Head of caudate nucleus (tissue), 42 donors: ENCODE measurements at regions not wholly inside any gene's neighbourhood (a gene's known extent, or its start where the extent isn't known, plus 50 kb on each side); places are given as distances from the start of the nearest gene placed in this dataset.
"Not testable (repeated sequence)": the region's sequence is repeated elsewhere in the genome, so short reads cannot be mapped to it uniquely, and the experiment has no call there.

Source experiments
- DNase-seq, 42 donors: peaks; one replicate each; pipeline versions ENCODE4 v3.0.0 to v3.0.0-alpha.2; 2020 to 2021; ENCODE audit warnings: mixed read lengths in 7 of 42
- intact Hi-C: fragments of 100-400 bp; cut with DNase I; formaldehyde crosslinking; loops from one replicate; pipeline ENCODE4 v1.15.0; 2022

DNA sequence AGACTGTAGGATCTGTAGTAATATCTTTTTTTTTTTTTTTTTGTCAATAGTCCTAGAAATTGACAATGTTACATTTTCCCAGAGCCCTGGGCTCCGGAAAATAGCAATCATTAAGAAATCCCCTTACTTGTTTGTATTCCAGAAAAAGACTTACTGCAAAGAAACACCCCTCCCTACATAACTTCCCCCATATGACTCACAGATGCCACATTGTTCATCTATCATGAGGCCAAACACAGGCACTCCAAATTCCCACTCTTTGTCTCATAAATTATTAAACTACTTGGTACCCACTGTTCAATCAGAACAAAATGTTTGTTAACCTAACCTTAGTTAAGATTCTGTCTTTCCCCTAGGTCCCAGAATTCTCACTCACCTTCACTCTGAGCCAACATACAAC, 53.5 kb downstream of the TEX51 start:
- intact Hi-C loops = no loop called here
- DNase-seq = no peak

DNA sequence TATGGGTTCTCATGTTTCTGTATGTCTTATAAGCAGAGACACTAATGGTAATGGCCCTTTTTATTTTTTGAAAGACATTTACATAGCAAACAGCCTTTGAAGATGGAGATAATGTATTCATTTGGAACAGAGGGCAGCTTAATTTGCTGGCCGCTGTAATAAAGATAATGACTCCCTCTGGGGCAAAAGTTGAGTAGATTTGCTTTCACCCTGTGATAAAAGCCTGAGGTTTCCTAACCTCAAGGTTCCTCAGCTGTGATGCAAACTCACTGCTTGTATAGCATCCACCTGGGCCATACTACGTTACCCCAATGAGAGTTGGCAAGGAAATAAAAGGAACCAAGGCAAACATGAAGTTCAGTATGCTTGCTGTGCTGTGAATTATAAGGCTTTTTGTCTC, 54.8 kb downstream of the TEX51 start:
- intact Hi-C loops = no loop called here
- DNase-seq = no peak

DNA sequence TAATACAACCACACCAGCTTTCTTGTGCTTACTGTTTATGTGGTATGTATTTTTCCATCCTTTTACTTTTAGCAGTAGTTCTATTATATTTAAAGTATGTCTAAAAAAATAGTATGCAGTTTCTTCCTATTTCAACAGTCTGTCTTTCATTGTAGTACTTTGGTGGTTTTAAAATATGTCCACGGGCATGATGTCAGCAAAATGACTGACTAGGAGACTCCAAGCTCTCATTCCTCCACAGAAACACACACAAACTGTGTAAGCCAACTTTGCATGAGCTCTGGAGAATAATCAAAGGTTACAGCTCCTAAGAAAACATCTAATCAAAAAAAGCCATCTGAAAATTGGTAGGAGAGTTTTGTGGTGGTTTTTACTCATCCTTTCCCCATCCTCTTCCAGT, 56.1 kb downstream of the TEX51 start:
- no peak for DNase-seq
- intact Hi-C loops = no loop called here

DNA sequence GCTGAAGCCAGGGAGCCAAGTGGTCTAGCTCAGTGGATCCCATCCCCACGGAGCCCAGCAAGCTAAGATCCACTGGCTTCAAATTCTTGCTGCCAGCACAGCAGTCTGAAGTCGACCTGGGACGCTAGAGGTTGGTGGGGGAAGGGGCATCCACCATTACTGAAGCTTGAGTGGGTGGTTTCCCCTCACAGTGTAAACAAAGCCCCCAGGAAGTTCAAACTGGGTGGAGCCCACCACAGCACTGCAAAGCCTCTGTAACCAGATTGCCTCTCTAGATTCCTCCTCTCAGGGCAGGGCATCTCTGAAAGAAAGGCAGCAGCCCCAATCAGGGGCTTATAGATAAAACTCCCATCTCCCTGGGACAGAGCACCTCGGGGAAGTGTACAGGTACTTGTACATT, 58.1 kb downstream of the TEX51 start:
- DNase-seq, intact Hi-C loops: not testable (repeated sequence)

DNA sequence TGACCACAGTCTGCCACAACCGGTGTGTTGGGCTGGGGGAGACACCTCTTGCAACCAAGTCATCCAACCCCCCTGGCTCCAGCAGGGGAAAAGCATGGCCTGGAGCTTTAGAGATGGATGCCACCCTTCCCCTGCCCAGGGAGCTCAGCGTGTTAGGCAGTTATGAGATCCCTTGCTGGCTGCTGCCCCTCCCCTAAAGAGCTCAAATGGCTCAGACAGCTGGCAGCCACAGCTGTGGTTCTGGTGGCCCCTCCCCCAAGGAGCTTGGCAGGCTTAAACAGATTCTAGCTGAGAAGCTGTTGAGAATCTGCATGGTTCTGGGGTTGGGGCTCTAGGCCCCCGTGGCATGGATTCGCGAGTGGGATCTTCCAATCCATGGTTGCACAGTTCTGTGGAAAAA, 64.7 kb downstream of the TEX51 start:
- DNase-seq = peak in 4 of 42 donors; percentile 17 to 55 (median 38)
- intact Hi-C loops = no loop called here

DNA sequence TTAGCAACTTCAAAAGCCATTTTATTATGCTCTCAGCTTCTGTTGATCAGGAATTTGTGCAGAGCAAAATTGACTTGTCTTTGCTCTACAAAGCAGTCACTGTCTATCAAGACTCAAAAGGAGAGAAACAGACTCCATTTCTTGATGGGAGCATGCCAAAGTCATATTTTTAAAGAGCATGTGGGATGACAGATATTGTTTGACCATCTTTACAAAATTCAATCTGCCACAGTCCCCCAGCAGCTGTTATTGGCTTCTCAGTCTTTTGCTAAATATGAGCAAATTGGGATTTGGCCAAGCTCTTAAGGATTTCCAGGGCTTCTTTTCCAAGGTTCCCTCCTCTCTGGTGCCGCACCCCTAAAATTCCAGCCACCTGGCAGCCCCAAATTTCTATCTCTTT, 67.9 kb downstream of the TEX51 start:
- DNase-seq = no peak
- intact Hi-C loops = no loop called here

DNA sequence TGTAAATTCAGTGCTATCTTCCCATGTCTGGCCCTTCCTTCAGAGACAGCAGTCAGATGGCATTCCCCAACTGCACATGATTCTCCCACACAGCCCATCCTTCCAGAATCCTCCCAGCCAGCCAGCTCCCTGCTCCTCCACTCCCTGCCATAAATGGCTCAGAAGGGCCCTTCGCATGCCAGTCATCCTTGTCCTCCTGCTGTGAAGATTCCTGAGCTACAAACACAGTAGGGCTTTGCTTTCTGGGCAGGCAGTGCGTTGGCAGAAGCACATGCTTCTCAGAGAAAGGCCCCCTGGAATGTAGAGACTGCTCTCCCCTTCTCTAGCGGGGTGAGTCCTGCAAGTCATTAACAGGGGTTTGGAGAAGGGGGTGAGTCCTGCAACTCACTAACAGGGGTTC, 71.9 kb downstream of the TEX51 start:
- intact Hi-C loops = no loop called here

DNA sequence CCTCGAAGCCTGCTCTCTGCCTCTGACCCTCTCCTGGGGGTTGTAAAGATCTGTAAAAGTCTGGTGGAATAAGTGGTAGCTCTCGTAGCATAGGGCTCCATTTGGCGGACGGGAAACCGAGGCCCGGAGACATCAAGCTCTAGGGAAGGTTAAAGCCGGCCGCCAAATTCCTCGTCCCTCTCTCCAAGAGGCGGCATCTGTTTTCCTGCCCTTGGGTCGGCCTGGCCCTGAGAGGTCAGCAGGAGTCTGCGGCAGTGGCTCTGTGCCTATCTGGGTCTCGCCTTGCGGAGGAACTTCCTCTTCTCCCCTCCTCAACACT, 72.4 kb downstream of the TEX51 start:
- intact Hi-C loops = no loop called here
- DNase-seq = no peak

More for the DNA sequence above, 71.9 kb downstream of the TEX51 start:
- DNase-seq = no peak

DNA sequence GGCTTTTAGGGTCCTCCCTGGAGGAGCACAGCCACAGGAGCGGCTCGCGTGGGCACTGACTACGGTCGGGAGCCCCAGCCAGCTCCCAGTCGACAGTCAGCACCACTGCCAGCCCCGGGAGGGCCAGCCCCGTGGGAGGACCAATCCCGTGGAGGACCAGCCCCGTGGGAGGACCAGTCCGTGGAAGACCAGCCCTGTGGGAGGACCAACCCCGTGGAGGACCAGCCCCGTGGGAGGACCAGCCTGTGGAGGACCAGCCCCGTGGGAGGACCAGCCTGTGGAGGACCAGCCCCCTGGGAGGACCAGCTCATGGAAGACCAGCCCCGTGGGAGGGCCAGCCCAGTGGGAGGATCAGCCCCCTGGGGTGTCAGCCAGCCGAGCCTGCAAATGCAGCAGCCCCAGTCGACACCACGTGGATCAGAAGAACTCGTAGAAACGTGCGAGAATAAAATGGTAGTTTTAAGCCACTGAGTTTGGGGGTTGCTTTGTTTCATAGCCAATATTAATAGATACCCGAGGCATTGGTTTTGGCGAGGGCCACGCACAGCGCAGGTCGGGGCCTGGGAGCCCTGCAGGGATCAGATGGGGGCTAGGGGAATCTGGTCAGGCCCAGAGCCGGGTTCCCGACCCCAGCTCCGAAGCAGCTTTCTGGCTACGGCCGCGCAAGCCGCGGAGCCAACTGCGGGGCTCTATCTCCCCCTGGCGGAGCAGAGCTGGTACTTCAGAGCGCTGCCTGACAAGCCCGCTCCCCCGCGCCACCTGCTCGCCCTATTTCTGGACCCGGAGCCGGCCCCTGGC, 73.0 kb downstream of the TEX51 start:
- intact Hi-C loops = no loop called here
- peak; percentile 69 to 91 (median 83) for DNase-seq

DNA sequence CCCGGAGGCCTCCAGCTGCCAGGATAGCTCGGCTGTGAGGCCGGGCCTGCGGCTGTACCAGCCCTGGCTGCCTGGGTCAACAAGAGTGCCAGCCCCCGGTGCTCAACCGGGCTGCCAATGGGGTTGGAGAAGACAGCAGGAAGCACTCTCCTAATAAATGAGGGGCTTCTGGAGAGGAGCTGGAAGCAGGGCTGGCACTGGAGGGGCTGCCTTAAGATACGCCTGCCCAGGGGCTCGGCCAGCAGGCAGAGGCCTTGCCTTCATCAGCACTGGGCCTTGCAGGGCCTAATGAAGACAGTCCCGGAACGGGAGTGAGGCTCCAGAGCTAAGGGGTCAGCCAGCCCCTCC, 73.6 kb downstream of the TEX51 start:
- DNase-seq = no peak
- intact Hi-C loops = no loop called here

DNA sequence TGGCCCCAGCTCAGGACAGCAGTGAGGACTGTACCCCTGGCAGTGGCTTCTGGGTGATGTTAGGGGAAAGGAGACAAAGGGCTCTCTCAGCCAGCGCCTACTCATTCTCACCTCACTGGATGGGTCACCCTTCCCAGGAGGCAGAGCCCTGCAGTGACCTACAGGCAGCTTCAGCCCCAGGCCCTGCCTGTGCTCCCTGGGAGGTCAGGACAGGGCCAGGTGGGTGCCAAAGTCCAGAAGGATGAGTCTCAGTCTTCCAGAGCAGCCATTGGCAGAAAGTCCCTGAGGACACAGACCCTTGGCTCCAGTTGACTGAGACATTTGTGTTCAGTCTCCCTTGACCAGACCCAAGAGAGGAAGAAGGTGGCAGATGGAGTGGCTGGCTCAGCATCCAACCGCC, 75.1 kb downstream of the TEX51 start:
- intact Hi-C loops = no loop called here
- no peak for DNase-seq

DNA sequence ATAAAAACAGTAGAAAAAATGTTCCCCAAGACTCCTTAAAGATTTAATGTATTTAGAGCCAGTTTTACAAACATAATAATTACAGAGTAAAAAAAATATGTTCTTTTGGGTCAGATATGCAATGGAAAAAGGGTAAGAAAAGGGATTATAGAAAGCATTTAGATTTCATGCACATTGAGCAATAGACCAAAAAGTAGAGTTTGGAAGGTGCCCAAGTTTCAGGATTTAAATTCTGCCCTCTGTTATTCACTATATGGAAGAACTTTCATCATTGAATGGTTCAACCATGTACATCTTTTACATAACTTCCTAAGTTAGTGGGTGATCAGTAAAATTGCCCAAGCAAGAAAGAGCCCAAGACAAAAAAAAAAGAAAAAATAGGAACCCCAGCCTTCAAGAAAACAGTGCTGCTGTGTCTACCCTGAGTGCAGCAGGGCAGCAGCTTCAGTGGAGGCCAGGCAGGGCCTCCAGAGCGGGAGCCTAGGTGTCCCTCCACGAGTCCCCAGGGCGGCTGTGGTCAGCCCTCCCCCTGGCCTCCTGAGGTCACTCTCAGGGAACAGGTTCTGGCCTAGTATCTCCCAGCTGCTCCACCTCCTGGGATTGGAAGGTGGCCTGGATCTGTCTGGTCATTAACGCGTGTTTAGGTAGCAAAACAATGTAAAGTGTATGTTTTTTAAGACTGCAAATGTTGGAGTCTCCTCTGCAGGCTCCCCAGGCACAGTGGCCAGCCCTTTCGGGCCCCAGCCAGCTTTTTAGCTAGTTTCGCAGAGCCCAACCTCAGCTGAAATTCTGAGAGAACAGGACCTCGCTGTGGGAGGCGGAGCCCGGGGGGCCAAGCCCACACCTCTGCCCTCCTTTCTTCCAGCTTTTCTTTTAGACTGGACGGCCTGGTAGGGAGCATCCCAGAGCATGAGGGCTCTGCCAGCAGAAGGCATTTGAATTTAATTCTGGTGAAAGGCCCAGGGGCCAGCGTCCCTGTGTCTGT, 77.3 kb downstream of the TEX51 start:
- no peak for DNase-seq
- intact Hi-C loops = no loop called here

DNA sequence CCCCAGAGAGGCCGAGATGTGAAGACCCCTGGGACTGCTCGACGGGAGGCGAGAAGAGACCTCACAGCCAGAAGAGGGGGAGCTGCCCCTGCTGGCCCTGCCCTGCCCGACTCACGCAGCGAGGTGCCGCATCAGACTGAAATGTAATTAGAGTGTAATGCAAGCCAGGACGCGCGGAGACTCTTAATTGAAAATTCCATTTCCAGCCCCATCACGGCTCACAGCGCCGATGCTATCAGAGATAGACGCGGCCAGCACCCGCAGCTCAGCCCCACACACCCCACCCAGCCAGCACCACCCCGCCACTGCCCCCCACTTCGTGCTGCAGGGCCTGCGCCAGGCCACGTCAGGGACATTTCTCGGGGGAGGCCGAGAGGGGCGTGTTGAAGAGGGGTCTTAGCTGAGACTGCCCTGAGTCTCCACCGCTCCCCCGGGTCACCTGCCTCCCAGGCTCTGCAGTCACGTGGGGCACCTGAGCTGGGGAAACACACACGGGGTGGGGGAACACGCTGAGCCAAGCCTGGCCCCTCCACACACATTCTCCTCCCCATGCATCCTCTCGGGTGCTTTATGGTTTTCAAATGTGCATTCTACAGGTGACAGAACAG, 78.1 kb downstream of the TEX51 start:
- DNase-seq = no peak

DNA sequence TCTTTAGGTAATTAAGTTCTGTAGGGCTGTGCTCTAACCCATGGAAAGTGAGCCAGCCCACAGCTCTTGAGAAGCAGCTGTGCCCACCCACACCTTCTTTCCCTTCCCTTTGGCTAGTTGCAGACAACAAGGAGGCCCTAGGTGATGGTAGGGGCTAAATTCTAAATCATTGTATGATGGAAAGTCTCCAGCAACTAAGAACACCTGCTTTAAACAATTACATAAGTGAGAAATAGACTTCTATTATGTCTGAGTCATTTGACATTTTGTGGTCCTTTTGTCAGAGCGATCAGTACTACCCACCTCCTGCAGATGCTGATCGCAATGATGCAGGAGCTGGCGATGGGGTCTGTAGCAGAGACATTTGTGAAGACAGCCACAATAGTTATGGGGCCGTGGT, 79.6 kb downstream of the TEX51 start:
- intact Hi-C loops = no loop called here
- DNase-seq = peak in 3 of 42 donors; percentile 17 to 30 (median 23)

More for the DNA sequence above, 78.1 kb downstream of the TEX51 start:
- intact Hi-C loops = no loop called here

DNA sequence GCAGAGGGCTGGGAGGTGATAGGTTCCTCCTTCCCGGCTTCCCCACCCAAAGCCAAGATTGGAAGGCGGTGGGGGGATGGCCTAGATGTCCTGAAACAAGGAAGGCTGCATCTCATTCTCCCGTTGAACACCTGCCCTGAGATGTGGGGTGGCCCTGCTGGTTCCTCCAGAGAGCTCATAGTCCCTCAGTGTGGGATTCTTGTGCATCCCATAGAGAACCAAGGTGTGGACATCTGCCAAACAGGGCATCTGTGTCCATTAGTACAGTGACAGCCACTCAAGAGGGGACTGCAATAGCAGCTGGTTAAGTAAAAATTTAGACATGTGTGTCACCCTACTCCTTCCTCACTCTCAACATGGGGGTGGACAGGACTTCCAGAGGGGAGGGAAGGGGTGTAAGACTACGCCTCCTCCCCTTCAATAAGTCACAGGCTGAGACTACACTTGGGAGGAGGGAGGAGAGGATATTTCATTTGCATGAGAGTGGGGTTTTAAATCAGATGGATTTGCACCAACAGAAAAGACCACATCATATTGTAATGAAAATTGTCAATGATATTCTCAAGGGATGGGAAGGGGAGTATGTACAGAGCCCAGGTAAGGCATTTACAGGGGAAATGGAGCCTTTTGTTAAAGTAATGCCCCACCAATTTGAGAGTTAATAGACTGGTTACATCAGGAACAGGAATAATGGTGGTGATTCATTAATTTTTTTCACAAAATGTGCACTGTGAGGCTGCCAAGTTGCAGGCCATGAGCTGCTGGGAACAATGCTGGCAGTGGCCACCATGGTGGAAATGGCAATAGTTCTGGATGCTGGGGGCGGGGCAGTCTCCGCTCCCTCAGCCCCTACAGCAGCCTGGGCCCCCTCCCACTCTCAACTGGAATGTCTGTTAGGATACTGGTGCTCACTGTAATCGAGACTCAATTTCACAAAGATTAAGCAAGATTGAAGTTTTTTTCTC, 80.6 kb downstream of the TEX51 start:
- intact Hi-C loops = no loop called here

DNA sequence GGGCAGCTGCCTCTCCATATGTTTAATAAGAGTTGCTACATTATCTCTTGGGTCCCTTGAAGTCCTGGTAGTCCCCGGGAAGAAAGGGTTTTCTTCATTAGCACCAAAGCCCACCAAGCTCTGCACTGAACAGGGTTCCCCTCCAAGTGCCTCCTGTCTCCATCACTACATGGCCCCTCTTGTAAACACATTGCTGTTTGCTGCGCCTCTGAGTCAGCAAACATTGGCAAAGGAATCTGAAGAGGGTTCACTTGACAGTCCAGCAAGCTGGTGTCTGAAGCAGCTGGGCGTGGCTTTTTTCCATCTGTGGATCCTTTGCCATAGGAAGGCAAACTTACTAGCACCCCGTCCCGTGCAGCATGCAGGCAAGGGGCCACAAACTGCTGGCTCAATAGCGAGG, 82.8 kb downstream of the TEX51 start:
- no peak for DNase-seq
- intact Hi-C loops = no loop called here

More for the DNA sequence above, 80.6 kb downstream of the TEX51 start:
- peak; percentile 47 to 90 (median 72) for DNase-seq

DNA sequence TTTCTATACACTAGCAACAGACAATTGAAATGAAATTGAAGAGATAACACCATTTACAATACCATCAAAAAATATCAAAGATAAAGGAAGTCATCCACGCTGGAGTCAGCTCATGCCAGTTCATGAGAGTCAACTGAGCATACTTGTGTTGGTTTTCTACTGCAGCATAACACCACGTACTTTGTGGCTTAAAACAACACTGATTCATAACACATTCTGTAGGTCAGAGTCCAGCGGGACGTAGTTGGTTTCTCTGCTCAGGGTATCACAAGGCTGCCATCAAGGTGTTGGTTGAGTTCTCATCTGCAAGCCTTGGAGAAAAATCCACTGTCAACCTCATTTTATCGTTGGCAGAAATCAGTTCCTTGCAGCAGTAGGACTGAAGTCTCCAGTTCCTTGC, 84.2 kb downstream of the TEX51 start:
- DNase-seq = no peak
- intact Hi-C loops = no loop called here

DNA sequence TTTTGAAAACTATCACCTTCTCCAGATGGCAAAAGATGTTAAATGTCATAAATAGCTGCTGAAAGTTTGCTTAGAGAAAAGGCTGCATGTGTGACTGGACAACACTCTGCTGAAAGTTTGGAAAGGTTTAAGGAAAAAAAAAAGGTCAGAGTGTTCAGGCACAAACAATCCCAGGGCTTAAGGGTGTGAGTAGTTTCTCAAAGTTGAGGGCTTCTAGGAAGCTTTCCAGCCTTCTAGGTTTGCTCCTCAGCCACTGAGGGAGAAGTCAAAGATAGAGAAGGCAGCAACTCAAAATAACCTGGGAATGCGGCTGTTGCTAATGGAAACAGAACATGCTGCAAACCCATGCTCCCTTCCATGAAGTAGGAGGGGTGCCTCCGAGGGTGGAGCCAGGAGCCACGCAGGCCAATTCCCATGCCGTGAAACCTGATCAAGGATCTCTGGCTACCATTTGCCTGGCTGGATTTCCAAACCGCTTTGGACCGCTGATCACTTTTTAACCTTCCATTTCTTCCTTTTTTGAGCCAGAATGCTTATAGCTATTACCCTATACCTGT, 88.0 kb downstream of the TEX51 start:
- peak in 32 of 42 donors; percentile 21 to 84 (median 54) for DNase-seq
- intact Hi-C loops = no loop called here

DNA sequence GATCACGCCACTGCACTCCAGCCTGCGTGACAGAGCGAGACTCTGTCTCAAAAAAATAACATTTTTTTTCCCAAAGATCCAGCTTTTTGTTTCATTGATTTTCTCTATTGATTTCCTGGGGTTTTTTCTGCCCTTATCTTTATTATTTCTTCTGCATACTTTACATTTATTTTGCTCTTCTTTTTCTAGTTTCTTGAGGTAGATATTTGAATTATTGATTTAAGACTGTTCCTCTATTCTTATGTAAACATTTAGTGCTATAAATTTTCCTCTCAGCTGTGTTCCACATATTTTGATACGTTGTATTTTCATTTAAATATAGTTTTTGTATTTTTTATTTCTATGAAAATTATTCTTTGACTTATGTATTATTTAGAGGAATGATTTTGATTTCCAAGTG, 89.8 kb downstream of the TEX51 start:
- intact Hi-C loops = no loop called here
- DNase-seq = no peak
